ENCODE measurements at regions not wholly inside any gene's neighbourhood (a gene's known extent, or its start where the extent isn't known, plus 50 kb on each side); places are given as distances from the start of the nearest gene placed in this dataset.

DNA sequence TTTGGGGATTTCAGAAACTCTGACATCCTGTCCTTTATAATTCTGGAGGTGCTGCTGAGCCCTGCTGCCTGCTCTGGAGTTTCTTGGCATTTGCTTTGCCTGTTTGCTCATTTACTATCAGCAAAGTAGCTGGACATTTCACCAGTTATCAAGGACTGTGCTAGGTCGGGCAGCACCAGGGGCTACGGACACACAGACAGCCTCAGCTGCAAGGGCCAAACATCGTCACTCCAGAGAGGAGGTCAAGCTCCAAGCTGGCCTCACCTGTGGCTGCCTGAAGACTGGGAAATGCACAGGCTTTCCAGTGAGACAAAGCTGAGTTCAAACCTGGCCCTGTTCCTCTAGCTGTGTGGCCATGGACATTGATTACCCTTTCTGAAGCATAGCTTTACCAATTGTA is 143.7 kb downstream of the LRIG2 start:
- Histone ChIP-seq H3K27ac (ENCODE audit: extremely low read length, insufficient read depth, low read length) (no peak overlapping the region), H4K20me1 (ENCODE audit: insufficient read depth, low read length) (no peaks in the 10 kb centered on the region), H3K27me3 (ENCODE audit: control insufficient read depth in 1 of 2, insufficient read depth in 2 of 2, low read length in 2 of 2) (peaks cover 0 to 4% of the 10 kb centered on the region in 2 experiments; a peak in 2 of 5 replicates), H3K79me2 (ENCODE audit: insufficient read depth, low read length) (no peaks in the 10 kb centered on the region), H3K9me3 (ENCODE audit: low read length) (no peaks in the 10 kb centered on the region), H3K4me1 (ENCODE audit: insufficient read depth, low read length) (peaks cover 33% of the 10 kb centered on the region), H3K36me3 (replicated peaks in 1 of 2; ENCODE audit: control insufficient read depth in 1 of 2, insufficient read depth in 2 of 2, low read length in 2 of 2) (no peaks in the 10 kb centered on the region), H3K4me2 (ENCODE audit: low read depth, low read length) (peak overlapping the region; percentile 36; the same call in 1 of the 2 replicates), H3K4me3 (replicated peaks in 1 of 3; ENCODE audit: insufficient read depth in 1 of 3, low read depth in 2 of 3, low read length in 3 of 3) (no peak overlapping the region), H2AFZ (ENCODE audit: low read length) (no peak overlapping the region), H3K9ac (ENCODE audit: insufficient read depth, low read depth, low read length) (no peak overlapping the region)
- intact Hi-C loops (cut with micrococcal nuclease; ENCODE audit: unreplicated experiment) (loop anchor here (5.0 to 10.0 kb wide), 2 partner anchors 69 to 238 kb away; no protein-coding TSS in a partner anchor), in situ Hi-C loops (cut with HindIII; ENCODE audit: extremely low pct_ligation_motif_present, low pct_unique_long_range_greater_than_20kb) (no loop called here)
- TF ChIP-seq, protein P1, sequence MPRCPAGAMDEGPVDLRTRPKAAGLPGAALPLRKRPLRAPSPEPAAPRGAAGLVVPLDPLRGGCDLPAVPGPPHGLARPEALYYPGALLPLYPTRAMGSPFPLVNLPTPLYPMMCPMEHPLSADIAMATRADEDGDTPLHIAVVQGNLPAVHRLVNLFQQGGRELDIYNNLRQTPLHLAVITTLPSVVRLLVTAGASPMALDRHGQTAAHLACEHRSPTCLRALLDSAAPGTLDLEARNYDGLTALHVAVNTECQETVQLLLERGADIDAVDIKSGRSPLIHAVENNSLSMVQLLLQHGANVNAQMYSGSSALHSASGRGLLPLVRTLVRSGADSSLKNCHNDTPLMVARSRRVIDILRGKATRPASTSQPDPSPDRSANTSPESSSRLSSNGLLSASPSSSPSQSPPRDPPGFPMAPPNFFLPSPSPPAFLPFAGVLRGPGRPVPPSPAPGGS (CRISPR knock-in tag; IDR thresholded peaks at IDR 0.05): no peak
- no peak for TF ChIP-seq SAFB2 (CRISPR knock-in tag; IDR thresholded peaks at IDR 0.05; ENCODE audit: borderline replicate concordance, low read depth)
- TF ChIP-seq, protein P2, sequence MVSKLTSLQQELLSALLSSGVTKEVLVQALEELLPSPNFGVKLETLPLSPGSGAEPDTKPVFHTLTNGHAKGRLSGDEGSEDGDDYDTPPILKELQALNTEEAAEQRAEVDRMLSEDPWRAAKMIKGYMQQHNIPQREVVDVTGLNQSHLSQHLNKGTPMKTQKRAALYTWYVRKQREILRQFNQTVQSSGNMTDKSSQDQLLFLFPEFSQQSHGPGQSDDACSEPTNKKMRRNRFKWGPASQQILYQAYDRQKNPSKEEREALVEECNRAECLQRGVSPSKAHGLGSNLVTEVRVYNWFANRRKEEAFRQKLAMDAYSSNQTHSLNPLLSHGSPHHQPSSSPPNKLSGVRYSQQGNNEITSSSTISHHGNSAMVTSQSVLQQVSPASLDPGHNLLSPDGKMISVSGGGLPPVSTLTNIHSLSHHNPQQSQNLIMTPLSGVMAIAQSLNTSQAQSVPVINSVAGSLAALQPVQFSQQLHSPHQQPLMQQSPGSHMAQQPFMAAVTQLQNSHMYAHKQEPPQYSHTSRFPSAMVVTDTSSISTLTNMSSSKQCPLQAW (CRISPR knock-in tag; IDR thresholded peaks at IDR 0.05): no peak
- peak; percentile 16; the same call in 1 of the 2 replicates for TF ChIP-seq ZNF768 (CRISPR knock-in tag; IDR thresholded peaks at IDR 0.05)
- no peak for TF ChIP-seq NR1H2 (CRISPR knock-in tag; IDR thresholded peaks at IDR 0.05; ENCODE audit: borderline replicate concordance, low read depth)
- no peak for TF ChIP-seq POLR2G (IDR thresholded peaks at IDR 0.05; ENCODE audit: low read depth, low read length)
- TF ChIP-seq CEBPG (CRISPR knock-in tag; IDR thresholded peaks at IDR 0.05): no peak
- no peak for TF ChIP-seq TBP (CRISPR knock-in tag; IDR thresholded peaks at IDR 0.05)
- peak; percentile 22; the same call in 1 of the 3 replicates for ATAC-seq
- 6% methylated on average over 3 of the region's 3 CpGs for WGBS (ENCODE audit: low lambda C conversion rate)
- no peak for DNase-seq (ENCODE audit: low spot score)
- FAIRE-seq: no peak
- ChIA-PET POLR2A (no interaction called here), CTCF (ENCODE audit: low intra/inter-chr PET ratio, low total read pairs) (no interaction called here)
- no TSS peak for BruUV-seq (replicated peaks)
